ENCODE measurements at regions not wholly inside any gene's neighbourhood (a gene's known extent, or its start where the extent isn't known, plus 50 kb on each side); places are given as distances from the start of the nearest gene placed in this dataset.

DNA sequence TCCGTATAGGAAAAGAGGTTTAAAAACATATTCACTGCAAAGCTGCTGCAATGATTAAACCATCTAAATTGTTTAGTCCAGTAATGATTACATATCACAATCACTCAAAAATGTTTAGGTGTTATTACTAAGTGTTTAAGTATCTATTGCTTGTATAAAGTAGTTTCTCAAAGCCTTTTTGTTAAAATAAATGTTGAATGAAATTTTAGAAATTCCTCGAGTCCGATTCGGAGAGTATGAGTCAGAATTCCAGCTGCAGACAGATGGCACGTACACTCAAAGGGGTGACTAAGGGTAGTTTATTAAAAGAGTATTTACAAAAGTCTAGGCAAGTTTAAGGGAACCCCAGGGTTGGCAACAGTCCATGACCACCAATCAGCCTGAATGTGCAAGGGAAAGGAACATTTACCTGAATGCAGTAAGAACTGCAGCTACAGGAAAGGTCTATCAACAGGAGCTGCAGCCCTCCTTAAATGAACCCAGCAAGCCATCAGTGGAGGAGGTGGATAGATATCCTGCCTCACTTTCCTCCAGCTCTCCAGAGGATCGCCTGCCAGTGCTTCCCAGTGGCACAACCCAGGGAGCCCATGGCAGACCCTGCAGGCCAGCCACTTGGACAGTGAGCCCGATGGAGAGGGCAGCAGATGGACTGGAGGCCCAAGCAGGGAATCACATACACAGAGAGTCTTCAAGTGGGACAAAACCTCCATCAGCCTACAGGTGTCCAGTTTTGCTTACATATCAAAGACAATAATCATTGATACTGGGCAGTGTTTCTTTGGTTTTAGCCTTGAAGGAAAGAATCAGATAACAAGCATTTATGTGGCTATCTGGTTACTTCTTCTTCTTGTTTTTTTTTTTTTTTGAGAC, 92.1 kb upstream of the SLC44A3 start:
- TF ChIP-seq ZBTB8A (tag by site-specific recombination; IDR thresholded peaks at IDR 0.05) = no peak
- no peak for TF ChIP-seq ZNF624 (tag by site-specific recombination; IDR thresholded peaks at IDR 0.05)
- TF ChIP-seq, protein P1, sequence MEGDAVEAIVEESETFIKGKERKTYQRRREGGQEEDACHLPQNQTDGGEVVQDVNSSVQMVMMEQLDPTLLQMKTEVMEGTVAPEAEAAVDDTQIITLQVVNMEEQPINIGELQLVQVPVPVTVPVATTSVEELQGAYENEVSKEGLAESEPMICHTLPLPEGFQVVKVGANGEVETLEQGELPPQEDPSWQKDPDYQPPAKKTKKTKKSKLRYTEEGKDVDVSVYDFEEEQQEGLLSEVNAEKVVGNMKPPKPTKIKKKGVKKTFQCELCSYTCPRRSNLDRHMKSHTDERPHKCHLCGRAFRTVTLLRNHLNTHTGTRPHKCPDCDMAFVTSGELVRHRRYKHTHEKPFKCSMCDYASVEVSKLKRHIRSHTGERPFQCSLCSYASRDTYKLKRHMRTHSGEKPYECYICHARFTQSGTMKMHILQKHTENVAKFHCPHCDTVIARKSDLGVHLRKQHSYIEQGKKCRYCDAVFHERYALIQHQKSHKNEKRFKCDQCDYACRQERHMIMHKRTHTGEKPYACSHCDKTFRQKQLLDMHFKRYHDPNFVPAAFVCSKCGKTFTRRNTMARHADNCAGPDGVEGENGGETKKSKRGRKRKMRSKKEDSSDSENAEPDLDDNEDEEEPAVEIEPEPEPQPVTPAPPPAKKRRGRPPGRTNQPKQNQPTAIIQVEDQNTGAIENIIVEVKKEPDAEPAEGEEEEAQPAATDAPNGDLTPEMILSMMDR (tag by site-specific recombination; IDR thresholded peaks at IDR 0.05) = no peak
- no peak for TF ChIP-seq ZNF423 (tag by site-specific recombination; IDR thresholded peaks at IDR 0.05)
- no peak for TF ChIP-seq ZNF155 (tag by site-specific recombination; IDR thresholded peaks at IDR 0.05)
- no peak for TF ChIP-seq KLF9 (tag by site-specific recombination; IDR thresholded peaks at IDR 0.05; ENCODE audit: low read depth)
- no peak for TF ChIP-seq ZNF114 (tag by site-specific recombination; IDR thresholded peaks at IDR 0.05)
